Ishikawa (cell line): ENCODE measurements at regions not wholly inside any gene's neighbourhood (a gene's known extent, or its start where the extent isn't known, plus 50 kb on each side); places are given as distances from the start of the nearest gene placed in this dataset.

ENCODE experiments used
- CEBPB ChIP-seq: IDR thresholded peaks from 2 replicates; pipeline ENCODE4 v1.6.1; 2012
- CREB1 ChIP-seq: IDR thresholded peaks from 2 replicates; pipeline ENCODE4 v1.6.1; 2012; ENCODE audit warnings: low read depth
- EGR1 ChIP-seq: IDR thresholded peaks from 2 replicates; pipeline ENCODE4 v1.6.1; 2012
- EP300 ChIP-seq: IDR thresholded peaks from 2 replicates; pipeline ENCODE4 v1.6.1; 2012; ENCODE audit warnings: borderline replicate concordance
- FOXM1 ChIP-seq: IDR thresholded peaks from 2 replicates; pipeline ENCODE4 v1.6.1; 2012; ENCODE audit warnings: low read depth, borderline replicate concordance
- NFIC ChIP-seq: IDR thresholded peaks from 2 replicates; pipeline ENCODE4 v1.6.1; 2012
- RAD21 ChIP-seq: IDR thresholded peaks from 2 replicates; pipeline ENCODE4 v1.6.1; 2012; ENCODE audit warnings: low read depth
- TAF1 ChIP-seq: IDR thresholded peaks from 2 replicates; pipeline ENCODE4 v1.6.1; 2012; ENCODE audit warnings: low read depth, mild to moderate bottlenecking
- TCF12 ChIP-seq: IDR thresholded peaks from 2 replicates; pipeline ENCODE4 v1.6.1; 2012; ENCODE audit warnings: low read depth
- TEAD4 ChIP-seq: IDR thresholded peaks from 2 replicates; pipeline ENCODE4 v1.6.1; 2012
- YY1 ChIP-seq: IDR thresholded peaks from 2 replicates; pipeline ENCODE4 v1.6.1; 2012; ENCODE audit warnings: low read depth
- ZBTB7A ChIP-seq: IDR thresholded peaks from 2 replicates; pipeline ENCODE4 v1.6.1; 2012; ENCODE audit warnings: low read depth
- TF ChIP-seq, protein P1 (sequence below): IDR thresholded peaks from 2 replicates; pipeline ENCODE4 v1.6.1; 2012
- TF ChIP-seq, protein P2 (sequence below): IDR thresholded peaks from 2 replicates; pipeline ENCODE4 v1.6.1; 2012
- TF ChIP-seq, protein P3 (sequence below): IDR thresholded peaks from 2 replicates; pipeline ENCODE4 v1.6.1; 2012; ENCODE audit warnings: low read depth, mild to moderate bottlenecking

DNA sequence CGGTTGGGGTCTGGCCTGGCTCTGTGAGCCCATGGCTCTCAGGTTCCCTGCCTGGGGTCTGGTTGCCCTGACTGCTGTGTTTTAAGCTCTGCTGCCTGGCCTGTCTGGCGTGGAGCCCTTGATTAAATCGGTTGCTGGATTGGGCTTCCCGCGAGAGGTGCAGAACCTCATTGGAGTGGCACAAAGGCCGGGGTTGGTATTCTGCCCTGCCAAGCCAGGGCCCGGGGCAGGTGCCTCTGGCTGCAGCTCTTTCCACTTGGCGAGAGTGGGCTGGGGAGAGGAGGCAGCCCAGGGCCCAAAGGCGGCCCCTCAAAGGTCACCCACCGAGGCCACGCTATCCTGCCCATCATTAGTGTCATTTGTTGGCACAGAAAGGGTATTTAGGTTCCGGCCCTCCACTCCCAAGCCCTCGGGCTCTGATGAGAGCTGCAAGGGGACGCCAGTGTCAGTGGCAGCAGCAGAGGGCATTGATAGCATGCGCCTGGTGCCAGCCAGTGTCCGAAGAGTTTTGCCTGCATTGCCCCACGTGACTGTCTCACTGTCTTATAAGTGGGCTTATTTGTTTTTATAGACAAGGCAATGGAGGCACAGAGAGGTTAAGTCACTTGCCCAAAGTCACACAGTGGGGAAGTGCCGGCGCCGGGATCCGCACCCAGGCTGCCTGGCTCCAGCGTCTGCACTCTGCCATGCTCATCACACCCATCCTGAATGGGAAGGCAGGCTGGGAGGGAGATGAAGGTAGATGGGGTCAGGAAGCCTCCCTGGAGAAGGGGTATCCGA lies 68.0 kb upstream of the CIBAR2 start:
- TF ChIP-seq ZBTB7A, result no peak
- TF ChIP-seq NFIC, result no peak
- TF ChIP-seq CREB1, result no peak
- TF ChIP-seq EGR1, result no peak
- TF ChIP-seq, protein P1, sequence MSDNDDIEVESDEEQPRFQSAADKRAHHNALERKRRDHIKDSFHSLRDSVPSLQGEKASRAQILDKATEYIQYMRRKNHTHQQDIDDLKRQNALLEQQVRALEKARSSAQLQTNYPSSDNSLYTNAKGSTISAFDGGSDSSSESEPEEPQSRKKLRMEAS, result no peak
- TF ChIP-seq EP300, result no peak
- TF ChIP-seq, protein P2, sequence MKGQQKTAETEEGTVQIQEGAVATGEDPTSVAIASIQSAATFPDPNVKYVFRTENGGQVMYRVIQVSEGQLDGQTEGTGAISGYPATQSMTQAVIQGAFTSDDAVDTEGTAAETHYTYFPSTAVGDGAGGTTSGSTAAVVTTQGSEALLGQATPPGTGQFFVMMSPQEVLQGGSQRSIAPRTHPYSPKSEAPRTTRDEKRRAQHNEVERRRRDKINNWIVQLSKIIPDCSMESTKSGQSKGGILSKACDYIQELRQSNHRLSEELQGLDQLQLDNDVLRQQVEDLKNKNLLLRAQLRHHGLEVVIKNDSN, result no peak
- TF ChIP-seq TAF1, result no peak
- no peak for TF ChIP-seq CEBPB
- no peak for TF ChIP-seq RAD21

DNA sequence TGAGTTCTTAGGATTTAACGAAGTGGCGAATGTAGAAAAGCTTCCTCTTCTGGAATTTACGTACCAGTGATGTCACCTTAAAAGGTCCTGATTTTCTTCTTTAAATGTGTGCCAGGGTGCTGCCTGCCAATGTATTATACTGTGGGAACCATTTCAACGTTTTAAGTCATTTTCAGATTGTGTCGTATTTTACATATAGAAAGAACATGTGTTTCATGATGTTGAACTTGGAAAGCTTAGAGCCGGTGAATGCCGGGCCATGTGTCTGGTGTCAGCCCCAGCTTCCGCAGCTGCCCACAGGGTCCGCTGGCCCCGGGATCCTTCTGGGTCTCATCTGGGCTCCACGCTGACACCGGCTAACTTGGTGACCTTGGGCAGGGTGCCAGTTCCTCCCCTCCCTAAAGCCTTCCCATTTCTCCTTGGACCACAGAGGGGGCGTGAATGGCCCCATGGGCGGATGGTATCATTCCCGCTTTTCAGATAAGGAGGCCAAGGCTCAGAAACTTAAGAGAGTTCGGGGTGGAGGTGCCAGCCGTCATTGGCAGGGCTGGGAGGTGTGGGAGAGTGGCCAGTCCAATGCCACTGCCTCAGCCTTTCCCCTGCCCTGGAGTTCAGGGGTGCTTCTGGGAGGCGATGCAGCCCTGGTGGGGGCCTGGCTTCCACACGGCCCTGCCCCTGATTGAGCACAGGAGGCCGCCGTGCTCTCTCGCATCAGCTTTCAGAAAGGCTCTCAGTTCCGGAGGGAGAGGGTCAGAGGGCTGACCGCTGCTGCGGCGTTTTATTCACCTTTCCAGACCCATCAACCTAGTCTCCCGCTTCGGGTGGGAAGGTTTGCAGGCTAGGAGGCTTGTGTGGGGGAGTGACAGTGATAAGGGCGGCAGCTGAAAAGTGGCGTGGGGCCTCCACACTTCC lies 68.8 kb upstream of the CIBAR2 start:
- TF ChIP-seq CREB1, result no peak
- no peak for TF ChIP-seq EP300
- TF ChIP-seq, protein P3, sequence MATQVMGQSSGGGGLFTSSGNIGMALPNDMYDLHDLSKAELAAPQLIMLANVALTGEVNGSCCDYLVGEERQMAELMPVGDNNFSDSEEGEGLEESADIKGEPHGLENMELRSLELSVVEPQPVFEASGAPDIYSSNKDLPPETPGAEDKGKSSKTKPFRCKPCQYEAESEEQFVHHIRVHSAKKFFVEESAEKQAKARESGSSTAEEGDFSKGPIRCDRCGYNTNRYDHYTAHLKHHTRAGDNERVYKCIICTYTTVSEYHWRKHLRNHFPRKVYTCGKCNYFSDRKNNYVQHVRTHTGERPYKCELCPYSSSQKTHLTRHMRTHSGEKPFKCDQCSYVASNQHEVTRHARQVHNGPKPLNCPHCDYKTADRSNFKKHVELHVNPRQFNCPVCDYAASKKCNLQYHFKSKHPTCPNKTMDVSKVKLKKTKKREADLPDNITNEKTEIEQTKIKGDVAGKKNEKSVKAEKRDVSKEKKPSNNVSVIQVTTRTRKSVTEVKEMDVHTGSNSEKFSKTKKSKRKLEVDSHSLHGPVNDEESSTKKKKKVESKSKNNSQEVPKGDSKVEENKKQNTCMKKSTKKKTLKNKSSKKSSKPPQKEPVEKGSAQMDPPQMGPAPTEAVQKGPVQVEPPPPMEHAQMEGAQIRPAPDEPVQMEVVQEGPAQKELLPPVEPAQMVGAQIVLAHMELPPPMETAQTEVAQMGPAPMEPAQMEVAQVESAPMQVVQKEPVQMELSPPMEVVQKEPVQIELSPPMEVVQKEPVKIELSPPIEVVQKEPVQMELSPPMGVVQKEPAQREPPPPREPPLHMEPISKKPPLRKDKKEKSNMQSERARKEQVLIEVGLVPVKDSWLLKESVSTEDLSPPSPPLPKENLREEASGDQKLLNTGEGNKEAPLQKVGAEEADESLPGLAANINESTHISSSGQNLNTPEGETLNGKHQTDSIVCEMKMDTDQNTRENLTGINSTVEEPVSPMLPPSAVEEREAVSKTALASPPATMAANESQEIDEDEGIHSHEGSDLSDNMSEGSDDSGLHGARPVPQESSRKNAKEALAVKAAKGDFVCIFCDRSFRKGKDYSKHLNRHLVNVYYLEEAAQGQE, result no peak
- no peak for TF ChIP-seq ZBTB7A
- TF ChIP-seq CEBPB, result no peak
- TF ChIP-seq, protein P1, result no peak
- TF ChIP-seq, protein P2, result no peak
- TF ChIP-seq FOXM1, result no peak
- TF ChIP-seq TCF12, result no peak
- TF ChIP-seq EGR1, result no peak
- no peak for TF ChIP-seq TEAD4
- no peak for TF ChIP-seq NFIC
- TF ChIP-seq RAD21, result no peak
- TF ChIP-seq TAF1, result no peak
- TF ChIP-seq YY1, result no peak

DNA sequence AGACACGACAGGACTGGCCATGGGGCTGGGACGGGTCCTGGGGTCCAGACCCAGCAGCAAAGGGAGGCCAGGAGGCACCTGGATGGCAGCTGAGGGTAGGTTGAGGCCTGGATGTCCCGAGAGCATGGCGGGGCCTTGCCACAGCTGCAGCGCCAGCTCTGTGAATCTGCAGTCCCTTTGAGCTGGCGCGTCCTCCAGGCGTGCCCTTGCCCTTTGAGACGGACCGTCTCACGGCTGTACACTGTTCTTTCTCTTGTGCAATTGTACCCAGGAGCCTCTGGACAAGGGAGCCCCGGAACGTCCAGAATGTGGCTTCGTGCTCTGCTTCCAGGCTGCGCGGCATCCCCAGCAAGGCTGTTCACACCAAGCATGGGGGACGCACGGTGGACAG lies 69.5 kb upstream of the CIBAR2 start:
- TF ChIP-seq TEAD4 (no peak), FOXM1 (no peak), ZBTB7A (no peak), CREB1 (no peak), EGR1 (no peak), TCF12 (no peak), EP300 (no peak), TAF1 (no peak), YY1 (no peak), NFIC (no peak), CEBPB (no peak), RAD21 (no peak)
- TF ChIP-seq, protein P1, result no peak
- TF ChIP-seq, protein P2, result no peak
- TF ChIP-seq, protein P3, result no peak

DNA sequence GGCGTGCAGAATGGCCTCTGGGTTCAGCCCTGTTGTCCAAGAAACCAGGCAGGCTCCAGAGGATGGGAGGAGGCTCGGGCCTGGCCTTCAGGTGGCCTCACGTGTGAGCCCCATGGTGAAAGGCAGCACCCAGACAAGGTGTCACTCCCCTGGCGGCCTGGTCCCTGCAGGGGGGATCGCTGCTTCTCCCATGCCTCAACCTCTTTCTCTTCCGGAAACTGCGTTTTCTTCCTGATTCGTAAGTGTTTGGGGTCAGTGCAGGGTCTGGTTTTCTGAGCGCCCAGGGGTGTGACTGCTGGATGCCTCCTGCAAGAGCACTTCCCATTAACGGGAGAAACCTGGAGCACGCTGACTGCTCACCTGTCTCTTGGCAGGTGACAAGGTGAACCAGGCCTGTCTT lies 70.0 kb upstream of the CIBAR2 start:
- TF ChIP-seq CEBPB, result no peak
- TF ChIP-seq EGR1, result no peak
- TF ChIP-seq, protein P3, result no peak
- TF ChIP-seq ZBTB7A, result no peak
- no peak for TF ChIP-seq YY1
